ENCODE measurements at regions not wholly inside any gene's neighbourhood (a gene's known extent, or its start where the extent isn't known, plus 50 kb on each side); places are given as distances from the start of the nearest gene placed in this dataset.

DNA sequence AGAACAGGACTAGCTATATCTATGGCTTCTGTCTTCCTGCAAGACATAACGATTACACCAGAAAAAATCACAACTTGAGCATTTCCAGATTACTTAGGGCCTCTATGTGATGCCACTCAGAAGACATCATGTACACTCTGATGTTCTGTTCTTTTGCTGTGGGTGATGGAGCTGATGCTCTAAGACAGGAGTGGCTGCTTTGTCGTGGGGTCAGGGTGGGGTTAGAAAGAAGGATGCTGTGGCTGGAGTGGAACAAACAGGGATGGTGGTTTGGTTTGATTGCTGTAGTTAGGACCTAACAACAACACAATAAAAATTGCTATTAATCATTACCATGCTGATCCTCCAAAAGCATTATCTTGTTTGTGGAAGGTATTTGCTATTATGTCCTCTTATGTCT lies 120.3 kb upstream of the ARHGAP20 start:
- intact Hi-C loops (cut with DNase I; ENCODE audit: low total_unique reads), result no loop called here
- Histone ChIP-seq H3K4me3 (no peak overlapping the region), H3K4me1 (no peaks in the 10 kb centered on the region), H3K27ac (no peak overlapping the region), H3K36me3 (no peaks in the 10 kb centered on the region), H3K9me3 (no peaks in the 10 kb centered on the region), H3K27me3 (no peaks in the 10 kb centered on the region)
- DNase-seq, result no peak
- TF ChIP-seq, protein P1, sequence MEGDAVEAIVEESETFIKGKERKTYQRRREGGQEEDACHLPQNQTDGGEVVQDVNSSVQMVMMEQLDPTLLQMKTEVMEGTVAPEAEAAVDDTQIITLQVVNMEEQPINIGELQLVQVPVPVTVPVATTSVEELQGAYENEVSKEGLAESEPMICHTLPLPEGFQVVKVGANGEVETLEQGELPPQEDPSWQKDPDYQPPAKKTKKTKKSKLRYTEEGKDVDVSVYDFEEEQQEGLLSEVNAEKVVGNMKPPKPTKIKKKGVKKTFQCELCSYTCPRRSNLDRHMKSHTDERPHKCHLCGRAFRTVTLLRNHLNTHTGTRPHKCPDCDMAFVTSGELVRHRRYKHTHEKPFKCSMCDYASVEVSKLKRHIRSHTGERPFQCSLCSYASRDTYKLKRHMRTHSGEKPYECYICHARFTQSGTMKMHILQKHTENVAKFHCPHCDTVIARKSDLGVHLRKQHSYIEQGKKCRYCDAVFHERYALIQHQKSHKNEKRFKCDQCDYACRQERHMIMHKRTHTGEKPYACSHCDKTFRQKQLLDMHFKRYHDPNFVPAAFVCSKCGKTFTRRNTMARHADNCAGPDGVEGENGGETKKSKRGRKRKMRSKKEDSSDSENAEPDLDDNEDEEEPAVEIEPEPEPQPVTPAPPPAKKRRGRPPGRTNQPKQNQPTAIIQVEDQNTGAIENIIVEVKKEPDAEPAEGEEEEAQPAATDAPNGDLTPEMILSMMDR (IDR thresholded peaks at IDR 0.05), result no peak
- no peak for TF ChIP-seq POLR2A (IDR thresholded peaks at IDR 0.05)

DNA sequence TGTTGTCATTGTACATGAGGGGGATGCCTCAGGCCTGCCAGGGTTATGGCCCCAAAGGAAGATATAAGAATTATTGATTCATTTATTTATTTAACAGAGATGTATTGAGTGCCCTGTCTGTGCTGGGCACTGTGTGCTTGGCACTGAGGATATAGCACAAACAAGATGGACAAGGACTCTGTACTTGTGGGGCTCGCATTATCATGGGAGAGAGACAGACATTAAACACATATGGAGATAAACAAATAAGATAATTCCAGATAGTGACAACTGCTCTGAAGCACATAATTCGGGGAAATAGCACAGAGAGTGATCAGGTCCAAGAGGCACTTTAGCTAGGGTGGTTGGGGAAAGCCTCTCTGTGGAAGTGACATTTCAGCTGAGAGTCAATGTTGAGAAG lies 119.8 kb upstream of the ARHGAP20 start:
- Histone ChIP-seq H3K4me1 (no peaks in the 10 kb centered on the region), H3K27ac (no peak overlapping the region), H3K36me3 (no peaks in the 10 kb centered on the region), H3K27me3 (no peaks in the 10 kb centered on the region), H3K9me3 (no peaks in the 10 kb centered on the region), H3K4me3 (no peak overlapping the region)
- DNase-seq, result no peak
- intact Hi-C loops (cut with DNase I; ENCODE audit: low total_unique reads), result no loop called here
- no peak for TF ChIP-seq POLR2A (IDR thresholded peaks at IDR 0.05)
- TF ChIP-seq, protein P1 (IDR thresholded peaks at IDR 0.05), result no peak

DNA sequence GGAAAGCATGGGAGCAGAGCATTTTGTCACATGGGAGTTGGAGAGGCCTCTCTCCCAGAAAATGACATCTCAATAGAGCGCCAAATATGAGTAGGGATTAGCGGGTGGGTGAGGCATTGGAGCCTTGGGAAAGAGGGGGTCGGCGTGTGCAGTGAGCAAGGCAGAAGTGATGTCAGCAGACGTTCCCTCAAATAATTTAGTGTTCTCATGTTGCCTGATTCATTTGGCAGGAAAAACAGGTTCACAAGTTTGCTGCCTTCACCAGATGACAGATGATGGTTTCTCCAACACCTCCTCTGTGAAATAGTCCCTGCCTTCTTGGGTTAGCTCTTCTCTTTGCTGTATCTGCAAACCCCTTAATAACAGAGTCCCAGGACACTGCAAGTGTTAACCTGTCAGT lies 118.5 kb upstream of the ARHGAP20 start:
- Histone ChIP-seq H3K27me3 (no peaks in the 10 kb centered on the region), H3K36me3 (no peaks in the 10 kb centered on the region), H3K27ac (no peak overlapping the region), H3K4me3 (no peak overlapping the region), H3K4me1 (no peaks in the 10 kb centered on the region), H3K9me3 (no peaks in the 10 kb centered on the region)
- TF ChIP-seq, protein P1 (IDR thresholded peaks at IDR 0.05), result no peak
- no peak for TF ChIP-seq POLR2A (IDR thresholded peaks at IDR 0.05)
- no peak for DNase-seq
- intact Hi-C loops (cut with DNase I; ENCODE audit: low total_unique reads), result no loop called here

GRCh38 chr11:110830344-110830743 lies 118.1 kb upstream of the ARHGAP20 start:
- Histone ChIP-seq H3K9me3 (no peaks in the 10 kb centered on the region), H3K4me3 (no peak overlapping the region), H3K4me1 (no peaks in the 10 kb centered on the region), H3K27me3 (no peaks in the 10 kb centered on the region), H3K36me3 (no peaks in the 10 kb centered on the region), H3K27ac (no peak overlapping the region)
- DNase-seq, result no peak
- no peak for TF ChIP-seq POLR2A (IDR thresholded peaks at IDR 0.05)
- TF ChIP-seq, protein P1 (IDR thresholded peaks at IDR 0.05), result no peak
- intact Hi-C loops (cut with DNase I; ENCODE audit: low total_unique reads), result no loop called here

DNA sequence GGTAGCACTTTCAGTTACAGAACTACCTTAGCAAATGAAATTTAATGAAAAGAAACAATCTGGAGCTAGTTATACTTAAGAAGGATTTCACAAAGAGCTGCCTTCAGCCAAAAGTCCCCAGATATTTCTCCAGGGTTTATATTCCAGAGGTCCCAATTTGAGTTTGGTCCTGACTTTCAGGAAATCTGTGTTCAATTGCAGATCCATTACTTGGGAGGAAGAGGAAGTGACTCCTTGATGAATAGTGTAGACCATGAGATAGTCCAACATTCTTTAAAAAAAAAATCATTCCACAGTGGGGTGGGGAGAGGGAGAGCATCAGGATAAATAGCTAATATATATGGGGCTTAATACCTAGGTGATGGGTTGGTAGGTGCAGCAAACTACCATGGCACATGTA lies 117.6 kb upstream of the ARHGAP20 start:
- Histone ChIP-seq H3K4me1 (no peaks in the 10 kb centered on the region), H3K9me3 (no peaks in the 10 kb centered on the region), H3K4me3 (no peak overlapping the region), H3K36me3 (no peaks in the 10 kb centered on the region), H3K27ac (no peak overlapping the region), H3K27me3 (no peaks in the 10 kb centered on the region)
- TF ChIP-seq, protein P1 (IDR thresholded peaks at IDR 0.05), result no peak
- no peak for TF ChIP-seq POLR2A (IDR thresholded peaks at IDR 0.05)
- DNase-seq, result no peak
- intact Hi-C loops (cut with DNase I; ENCODE audit: low total_unique reads), result no loop called here

Data from uterus (tissue), 3 donors.